NCI-H524 (cell line): ENCODE measurements at regions not wholly inside any gene's neighbourhood (a gene's known extent, or its start where the extent isn't known, plus 50 kb on each side); places are given as distances from the start of the nearest gene placed in this dataset.

Experiments used
- DNase-seq, 2 experiments: peaks; one replicate each; lab custom pipeline; 2025; lab: John Stamatoyannopoulos, UW

DNA sequence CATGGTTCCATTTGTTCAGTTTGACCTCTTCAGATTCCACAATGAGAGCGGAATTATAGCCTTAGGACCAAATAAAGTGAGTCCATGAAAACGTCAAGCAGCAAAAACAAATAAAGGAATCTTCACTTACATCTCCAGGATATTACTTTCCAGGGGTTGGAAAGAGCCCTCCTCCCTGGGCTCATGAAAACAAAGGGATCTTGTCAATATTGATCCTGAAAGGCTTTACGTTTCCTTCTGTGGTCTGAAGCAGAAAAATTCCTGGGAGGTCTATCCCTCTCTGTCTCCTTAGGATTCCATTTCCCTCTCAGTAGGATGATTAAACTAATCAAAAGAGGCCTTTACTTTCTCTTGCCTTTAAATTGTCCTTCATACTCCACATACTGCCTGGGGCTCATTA, 293.5 kb downstream of the GPAM start:
- no peak for DNase-seq

DNA sequence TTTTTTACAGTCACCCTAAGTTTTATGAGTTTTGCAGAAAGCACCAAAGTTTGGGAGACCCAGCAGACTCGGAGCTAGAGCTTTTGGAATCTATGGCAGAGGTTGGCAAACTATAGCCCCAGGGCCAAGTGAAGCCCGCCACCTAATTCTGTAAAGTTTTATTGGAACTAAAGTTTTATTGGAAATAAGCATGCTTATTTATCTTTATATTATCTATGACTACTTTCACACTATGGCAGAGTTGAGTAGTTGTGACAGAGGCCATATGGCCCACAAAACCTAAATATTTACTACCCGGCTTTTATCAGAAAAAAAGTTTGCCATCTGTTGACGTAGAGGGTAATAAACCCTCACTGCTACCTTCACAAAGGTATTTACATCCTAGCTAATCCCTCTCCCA, 267.6 kb downstream of the GPAM start:
- no peak for DNase-seq

GRCh38 chr10:111921821-111922220, 261.7 kb downstream of the GPAM start:
- DNase-seq: no peak

DNA sequence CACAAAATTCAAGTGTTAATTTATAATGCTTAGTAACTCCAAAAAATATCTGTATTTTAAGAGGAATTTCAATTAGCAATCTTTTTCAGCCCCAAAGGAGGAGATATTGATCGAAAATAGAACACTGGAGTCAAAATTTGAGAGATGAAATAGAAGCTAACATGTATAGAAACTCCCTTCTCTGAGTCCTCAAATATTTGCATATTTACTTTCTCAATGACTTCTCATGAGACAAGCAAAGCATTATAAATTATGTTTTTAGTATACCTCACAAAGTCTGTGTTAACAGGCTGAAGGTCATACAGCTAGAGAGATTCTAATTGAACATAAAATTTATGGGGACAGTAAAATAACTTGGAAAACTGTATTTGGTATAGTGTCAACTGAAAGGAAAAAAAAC, 260.5 kb downstream of the GPAM start:
- DNase-seq: no peak

GRCh38 chr10:111926286-111926685, 257.3 kb downstream of the GPAM start:
- no peak for DNase-seq

GRCh38 chr10:111933937-111934336, 249.6 kb downstream of the GPAM start:
- no peak for DNase-seq

DNA sequence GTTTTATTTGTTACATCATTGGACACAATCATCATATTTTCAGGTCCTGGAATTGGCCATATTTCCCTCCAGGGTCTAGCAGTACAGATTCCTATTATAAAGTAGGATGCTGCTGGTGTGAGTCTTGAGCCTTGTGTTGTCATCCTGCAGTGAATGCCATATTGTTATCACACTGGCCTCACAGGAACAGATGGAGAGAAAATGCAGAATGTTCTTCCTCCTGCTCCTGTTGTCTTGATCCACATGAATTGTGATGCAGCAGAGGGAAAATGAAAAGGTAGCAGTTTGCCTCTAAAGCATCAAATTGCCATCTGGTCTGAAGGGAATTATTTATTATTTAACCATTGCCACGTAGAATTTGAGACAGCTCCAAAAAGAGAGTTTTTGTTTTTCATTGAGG, 248.6 kb downstream of the GPAM start:
- no peak for DNase-seq

GRCh38 chr10:111936143-111936542, 247.4 kb downstream of the GPAM start:
- no peak for DNase-seq

DNA sequence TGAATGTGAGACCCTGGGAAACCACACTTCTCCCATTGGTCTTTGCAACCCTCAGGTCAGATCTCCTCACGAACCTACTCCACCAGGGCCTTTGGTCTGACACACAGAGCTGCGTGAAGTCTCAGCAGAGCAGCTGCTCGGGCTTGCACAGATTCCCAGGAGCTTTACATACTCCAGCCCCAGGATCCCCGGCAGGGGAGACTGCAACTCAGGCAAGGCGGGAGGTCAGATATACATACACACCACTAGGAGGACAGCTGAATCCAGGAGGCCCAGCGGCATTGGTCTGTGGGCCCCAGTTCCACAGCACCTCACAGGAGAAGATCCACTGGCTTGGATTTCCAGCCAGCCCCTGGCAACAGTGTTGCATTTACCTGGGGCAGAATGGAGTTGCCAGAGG, 239.2 kb downstream of the GPAM start:
- DNase-seq: no peak

DNA sequence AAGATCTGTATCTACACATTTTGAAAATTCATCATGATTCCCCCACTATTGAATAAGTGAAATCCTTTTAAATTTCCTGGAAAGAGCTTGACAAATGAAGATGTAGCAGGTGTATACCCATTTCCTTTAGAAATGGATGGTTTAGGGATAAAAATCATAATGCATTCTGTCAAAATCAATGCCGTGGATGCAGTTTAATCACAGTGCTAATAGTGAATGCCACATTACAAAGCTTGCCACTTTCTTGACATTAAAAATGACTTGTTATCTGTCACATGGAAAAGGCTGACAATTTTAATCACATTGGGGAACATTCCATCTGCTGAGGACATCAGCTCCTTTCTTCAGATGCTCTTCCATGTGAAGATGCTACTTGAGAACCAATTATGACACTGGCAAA, 229.6 kb downstream of the GPAM start:
- DNase-seq: no peak

DNA sequence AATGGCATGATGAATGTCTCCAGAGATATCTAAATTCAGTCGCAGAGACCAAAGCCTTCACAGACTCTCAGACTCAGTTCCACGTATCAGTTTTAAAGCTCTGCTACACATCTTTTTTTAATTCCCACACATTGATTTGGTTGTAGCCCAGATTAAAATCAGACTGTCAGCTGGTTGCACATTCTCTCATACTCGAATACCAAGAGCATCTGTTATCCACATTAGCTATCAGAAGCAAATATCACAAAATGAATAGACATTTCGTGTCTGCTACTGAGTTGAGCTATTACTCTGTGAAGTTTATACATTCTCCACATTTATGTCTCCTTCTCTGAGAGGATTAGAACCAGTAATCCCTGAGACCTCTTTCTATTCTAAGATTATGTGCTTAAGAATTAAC, 229.2 kb downstream of the GPAM start:
- DNase-seq: no peak

DNA sequence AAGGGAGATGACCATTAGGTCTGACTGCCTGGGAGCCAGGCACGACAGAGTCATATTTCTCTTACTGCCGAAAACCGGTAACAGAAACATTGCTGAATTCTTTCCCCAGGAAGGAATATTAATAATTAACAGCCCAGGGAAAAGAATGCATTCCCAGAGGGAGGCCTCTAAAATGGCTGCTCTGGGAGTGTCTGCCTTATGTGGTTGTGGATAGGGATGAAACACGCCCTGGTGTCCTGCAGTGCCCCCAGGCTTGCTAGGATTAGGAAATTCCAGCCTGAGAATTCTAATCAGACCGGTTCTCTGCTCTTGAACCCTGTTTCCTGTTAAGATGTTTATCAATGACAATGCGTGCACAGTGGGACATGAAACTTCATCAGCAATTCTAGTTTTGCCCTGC, 226.7 kb downstream of the GPAM start:
- DNase-seq: no peak

- no peak for DNase-seq
These were observed 220.6 kb downstream of the GPAM start for GRCh38 chr10:111962951-111963350.

- DNase-seq: no peak
These were observed 216.4 kb downstream of the GPAM start for GRCh38 chr10:111967116-111967515.

- DNase-seq: no peak
These were observed 216.0 kb downstream of the GPAM start for GRCh38 chr10:111967547-111967946.

DNA sequence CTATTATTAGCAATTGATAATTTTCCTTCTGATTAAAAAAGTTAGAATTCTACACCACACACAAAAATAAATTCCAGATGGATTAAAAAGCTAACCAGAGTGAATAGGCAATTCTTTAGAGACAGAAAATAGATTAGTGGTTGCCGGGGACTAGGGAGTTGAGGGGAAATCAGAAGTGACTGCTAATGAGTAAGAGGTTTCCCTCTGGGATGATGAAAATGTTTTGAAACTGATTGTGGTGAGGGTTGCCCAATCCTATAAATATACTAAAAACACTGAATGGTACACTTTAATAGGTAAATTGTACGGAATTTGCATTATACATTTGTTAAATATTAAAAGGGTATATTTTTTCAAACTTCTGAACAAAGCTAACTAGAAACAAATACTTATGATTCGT, 214.9 kb downstream of the GPAM start:
- DNase-seq: no peak

DNA sequence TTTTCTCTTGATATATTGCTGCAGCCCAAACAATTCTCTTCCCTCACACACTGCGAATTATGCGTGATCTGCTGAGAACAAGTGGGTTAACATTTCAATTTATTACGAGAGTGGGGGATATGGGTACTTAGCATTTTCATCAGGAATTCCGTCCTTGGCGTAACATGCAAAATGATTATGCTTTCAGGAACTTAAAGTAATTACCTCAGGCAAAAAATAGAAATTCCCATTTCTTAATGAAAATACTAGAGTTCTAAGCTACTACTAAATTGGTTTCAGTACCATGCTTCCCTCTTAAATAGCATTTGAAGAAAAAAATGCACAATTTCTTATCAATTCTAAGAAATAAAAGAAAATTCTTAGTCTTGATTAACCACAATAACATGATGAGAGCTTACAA, 213.5 kb downstream of the GPAM start:
- no peak for DNase-seq

- DNase-seq: no peak
These were observed 211.5 kb downstream of the GPAM start for GRCh38 chr10:111972109-111972508.

- DNase-seq: no peak
These were observed 210.3 kb downstream of the GPAM start for GRCh38 chr10:111973306-111973705.

DNA sequence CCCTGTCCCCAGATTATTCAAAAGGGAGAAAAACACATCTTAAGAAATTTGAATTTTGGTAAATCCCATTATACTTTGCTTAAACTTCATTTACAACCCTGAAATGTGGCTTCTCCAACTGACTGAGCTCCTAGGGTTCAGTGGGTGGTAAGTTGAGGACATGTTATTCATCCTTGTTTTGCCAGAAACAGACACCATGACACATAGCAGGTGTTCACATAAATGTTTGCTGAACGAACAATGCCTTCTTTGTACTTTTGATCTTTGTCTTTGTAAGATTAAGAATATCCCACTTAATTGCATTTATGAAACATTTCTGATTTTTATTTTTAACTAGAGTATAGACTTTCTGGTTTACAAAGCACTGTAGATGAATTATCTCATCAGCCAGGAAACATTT, 209.7 kb downstream of the GPAM start:
- DNase-seq: no peak

GRCh38 chr10:111974325-111974724, 209.2 kb downstream of the GPAM start:
- DNase-seq: no peak

GRCh38 chr10:111976557-111976956, 207.0 kb downstream of the GPAM start:
- DNase-seq: no peak

DNA sequence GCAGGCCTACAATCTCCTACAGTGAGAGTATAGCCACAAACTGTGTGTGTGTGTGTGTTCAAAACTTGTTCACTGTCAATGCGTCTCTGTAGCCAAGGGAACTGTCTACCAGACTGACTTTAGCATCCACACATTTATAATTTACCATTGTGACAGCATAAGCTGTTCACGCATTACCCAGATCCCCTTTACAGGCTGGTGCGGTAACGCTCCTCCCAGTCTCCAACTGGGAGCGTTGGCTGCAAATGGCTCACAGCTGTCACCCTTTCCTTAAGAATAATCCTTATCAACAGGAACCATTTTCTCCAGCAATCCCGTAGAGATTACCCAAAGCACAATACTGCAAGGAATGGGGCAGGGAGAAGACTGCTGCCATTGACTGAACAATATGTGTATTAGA, 199.5 kb downstream of the GPAM start:
- no peak for DNase-seq

GRCh38 chr10:111986079-111986478, 197.5 kb downstream of the GPAM start:
- DNase-seq: no peak

DNA sequence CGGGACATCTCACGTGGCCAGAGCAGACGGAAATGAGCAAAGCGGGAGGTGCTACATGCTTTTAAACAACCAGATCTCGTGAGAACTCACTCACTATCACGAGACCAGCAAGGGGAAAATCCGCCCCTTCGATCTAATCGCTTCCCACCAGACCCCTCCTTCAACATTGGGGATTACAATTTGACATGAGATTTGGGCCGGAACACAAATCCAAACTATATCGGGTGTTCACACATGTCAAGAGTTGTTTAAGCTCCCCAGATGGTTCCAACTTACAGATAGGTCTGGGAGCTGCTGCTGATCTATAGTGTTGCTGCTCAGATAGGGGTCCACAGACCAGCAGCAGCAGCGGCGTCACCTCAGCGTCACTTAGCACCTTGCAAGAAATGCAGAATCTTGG, 194.9 kb downstream of the GPAM start:
- no peak for DNase-seq
